ENCODE measurements at regions not wholly inside any gene's neighbourhood (a gene's known extent, or its start where the extent isn't known, plus 50 kb on each side); places are given as distances from the start of the nearest gene placed in this dataset.
"Not testable (repeated sequence)": the region's sequence is repeated elsewhere in the genome, so short reads cannot be mapped to it uniquely, and the experiment has no call there.

GRCh38 chr20:33936656-33937055 is 57.1 kb upstream of the RALY start:
- no peak for DNase-seq (ENCODE audit: low read depth, low spot score)
- in situ Hi-C loops (cut with HindIII; ENCODE audit: low pct_unique_long_range_greater_than_20kb, low sequenced_read_pairs), result no loop called here

- DNase-seq (ENCODE audit: low read depth, low spot score), result not testable (repeated sequence)
These were observed 54.7 kb upstream of the RALY start for GRCh38 chr20:33939031-33939430.

GRCh38 chr20:33940666-33941065 is 53.0 kb upstream of the RALY start:
- DNase-seq (ENCODE audit: low read depth, low spot score), result no peak
- in situ Hi-C loops (cut with HindIII; ENCODE audit: low pct_unique_long_range_greater_than_20kb, low sequenced_read_pairs), result no loop called here

More at GRCh38 chr20:33939031-33939430, 54.7 kb upstream of the RALY start:
- in situ Hi-C loops (cut with HindIII; ENCODE audit: low pct_unique_long_range_greater_than_20kb, low sequenced_read_pairs), result not testable (repeated sequence)
